ENCODE measurements at regions not wholly inside any gene's neighbourhood (a gene's known extent, or its start where the extent isn't known, plus 50 kb on each side); places are given as distances from the start of the nearest gene placed in this dataset.

DNA sequence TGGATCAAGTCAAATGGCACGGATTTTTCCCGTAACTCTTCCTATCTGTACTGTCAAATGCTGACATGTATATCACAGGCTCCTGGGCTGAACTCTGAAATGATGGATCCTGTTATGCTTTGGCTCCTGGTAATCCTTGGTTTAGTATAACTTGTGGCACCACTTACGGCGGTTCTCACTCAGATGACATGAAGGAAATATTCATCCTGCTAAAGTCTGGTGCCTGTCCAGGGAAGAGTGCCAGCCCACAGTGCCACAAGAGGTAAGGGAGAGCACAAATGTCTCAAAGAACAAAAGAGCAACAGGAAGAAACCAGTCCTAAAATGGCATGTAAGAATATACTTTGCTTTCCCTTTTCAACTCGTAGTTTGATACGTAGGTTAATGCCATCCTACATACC, 93.1 kb upstream of the TAB2 start:
- H3K9me3 ChIP-seq (ENCODE audit: low read depth, low read length), result no peaks in the 10 kb centered on the region
- no peak for DNase-seq (ENCODE audit: insufficient read length, low spot score, missing footprints)
- no peak overlapping the region for H3K27ac ChIP-seq (ENCODE audit: low read depth, low read length)
- H4K20me1 ChIP-seq (ENCODE audit: insufficient read depth, low read length), result no peaks in the 10 kb centered on the region
- no peak overlapping the region for H3K4me3 ChIP-seq (ENCODE audit: insufficient read depth, low read length)
- TF ChIP-seq, protein P1, sequence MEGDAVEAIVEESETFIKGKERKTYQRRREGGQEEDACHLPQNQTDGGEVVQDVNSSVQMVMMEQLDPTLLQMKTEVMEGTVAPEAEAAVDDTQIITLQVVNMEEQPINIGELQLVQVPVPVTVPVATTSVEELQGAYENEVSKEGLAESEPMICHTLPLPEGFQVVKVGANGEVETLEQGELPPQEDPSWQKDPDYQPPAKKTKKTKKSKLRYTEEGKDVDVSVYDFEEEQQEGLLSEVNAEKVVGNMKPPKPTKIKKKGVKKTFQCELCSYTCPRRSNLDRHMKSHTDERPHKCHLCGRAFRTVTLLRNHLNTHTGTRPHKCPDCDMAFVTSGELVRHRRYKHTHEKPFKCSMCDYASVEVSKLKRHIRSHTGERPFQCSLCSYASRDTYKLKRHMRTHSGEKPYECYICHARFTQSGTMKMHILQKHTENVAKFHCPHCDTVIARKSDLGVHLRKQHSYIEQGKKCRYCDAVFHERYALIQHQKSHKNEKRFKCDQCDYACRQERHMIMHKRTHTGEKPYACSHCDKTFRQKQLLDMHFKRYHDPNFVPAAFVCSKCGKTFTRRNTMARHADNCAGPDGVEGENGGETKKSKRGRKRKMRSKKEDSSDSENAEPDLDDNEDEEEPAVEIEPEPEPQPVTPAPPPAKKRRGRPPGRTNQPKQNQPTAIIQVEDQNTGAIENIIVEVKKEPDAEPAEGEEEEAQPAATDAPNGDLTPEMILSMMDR (IDR thresholded peaks at IDR 0.05; ENCODE audit: extremely low read depth, low read depth, low read length), result no peak
- no peak overlapping the region for H3K4me2 ChIP-seq (ENCODE audit: insufficient read depth, low read length)
- H3K36me3 ChIP-seq (ENCODE audit: insufficient read depth, low read length), result no peaks in the 10 kb centered on the region
- H2AFZ ChIP-seq (ENCODE audit: low read length), result no peak overlapping the region
- H3K27me3 ChIP-seq (ENCODE audit: insufficient read depth, low read length), result no peaks in the 10 kb centered on the region
- no peaks in the 10 kb centered on the region for H3K79me2 ChIP-seq (ENCODE audit: insufficient read depth, low read length)
- H3K4me1 ChIP-seq (ENCODE audit: insufficient read depth, low read length), result no peaks in the 10 kb centered on the region

DNA sequence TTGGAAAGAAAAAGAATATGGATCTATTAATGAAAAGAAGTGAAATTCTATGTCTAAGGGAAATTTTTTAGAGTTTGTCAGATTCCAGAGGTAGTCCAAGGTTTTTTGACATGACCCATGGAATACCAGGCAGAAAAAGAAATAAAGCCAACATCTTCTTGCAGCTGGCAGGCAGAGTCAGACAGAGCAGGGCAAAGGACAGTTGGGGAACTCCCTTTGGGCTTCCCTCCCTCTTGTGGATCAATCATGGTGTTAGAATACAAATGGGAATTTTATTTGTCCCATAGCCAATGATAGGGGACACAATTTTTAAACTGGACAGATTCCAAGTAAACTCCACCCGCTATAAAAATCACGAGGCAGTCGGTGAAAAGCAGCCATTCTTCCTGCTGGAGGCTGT, 92.1 kb upstream of the TAB2 start:
- no peaks in the 10 kb centered on the region for H3K79me2 ChIP-seq (ENCODE audit: insufficient read depth, low read length)
- TF ChIP-seq, protein P1 (IDR thresholded peaks at IDR 0.05; ENCODE audit: extremely low read depth, low read depth, low read length), result no peak
- H3K9me3 ChIP-seq (ENCODE audit: low read depth, low read length), result no peaks in the 10 kb centered on the region
- H3K4me3 ChIP-seq (ENCODE audit: insufficient read depth, low read length), result no peak overlapping the region
- no peak for DNase-seq (ENCODE audit: insufficient read length, low spot score, missing footprints)
- no peak overlapping the region for H3K4me2 ChIP-seq (ENCODE audit: insufficient read depth, low read length)
- no peaks in the 10 kb centered on the region for H3K27me3 ChIP-seq (ENCODE audit: insufficient read depth, low read length)
- H2AFZ ChIP-seq (ENCODE audit: low read length), result no peak overlapping the region
- H3K27ac ChIP-seq (ENCODE audit: low read depth, low read length), result no peak overlapping the region
- no peaks in the 10 kb centered on the region for H3K36me3 ChIP-seq (ENCODE audit: insufficient read depth, low read length)
- no peaks in the 10 kb centered on the region for H3K4me1 ChIP-seq (ENCODE audit: insufficient read depth, low read length)
- H4K20me1 ChIP-seq (ENCODE audit: insufficient read depth, low read length), result no peaks in the 10 kb centered on the region

DNA sequence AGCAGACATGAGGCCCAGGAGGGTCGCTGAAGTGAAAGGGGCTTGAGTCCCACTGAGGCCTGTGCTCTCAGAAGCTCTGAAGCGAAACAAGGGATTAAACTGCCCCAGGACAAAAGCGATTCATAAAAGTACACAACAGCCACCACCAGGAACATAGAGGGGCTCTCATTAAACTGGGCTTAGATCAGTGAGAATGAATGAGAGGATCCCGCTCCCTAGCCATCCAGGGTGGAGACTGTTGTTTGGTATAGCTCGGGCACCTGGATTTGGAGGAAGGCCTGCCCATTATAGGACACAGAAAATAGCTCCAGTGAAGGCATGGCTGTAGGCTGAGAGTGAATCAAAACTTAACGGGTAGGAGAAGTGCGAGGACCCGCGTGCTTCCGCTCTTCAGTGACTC, 91.6 kb upstream of the TAB2 start:
- H3K79me2 ChIP-seq (ENCODE audit: insufficient read depth, low read length), result no peaks in the 10 kb centered on the region
- H3K36me3 ChIP-seq (ENCODE audit: insufficient read depth, low read length), result no peaks in the 10 kb centered on the region
- no peaks in the 10 kb centered on the region for H3K27me3 ChIP-seq (ENCODE audit: insufficient read depth, low read length)
- no peaks in the 10 kb centered on the region for H4K20me1 ChIP-seq (ENCODE audit: insufficient read depth, low read length)
- H3K9me3 ChIP-seq (ENCODE audit: low read depth, low read length), result no peaks in the 10 kb centered on the region
- H3K4me2 ChIP-seq (ENCODE audit: insufficient read depth, low read length), result no peak overlapping the region
- no peak overlapping the region for H3K4me3 ChIP-seq (ENCODE audit: insufficient read depth, low read length)
- TF ChIP-seq, protein P1 (IDR thresholded peaks at IDR 0.05; ENCODE audit: extremely low read depth, low read depth, low read length), result no peak
- no peak for DNase-seq (ENCODE audit: insufficient read length, low spot score, missing footprints)
- H2AFZ ChIP-seq (ENCODE audit: low read length), result no peak overlapping the region
- H3K4me1 ChIP-seq (ENCODE audit: insufficient read depth, low read length), result no peaks in the 10 kb centered on the region
- no peak overlapping the region for H3K27ac ChIP-seq (ENCODE audit: low read depth, low read length)

DNA sequence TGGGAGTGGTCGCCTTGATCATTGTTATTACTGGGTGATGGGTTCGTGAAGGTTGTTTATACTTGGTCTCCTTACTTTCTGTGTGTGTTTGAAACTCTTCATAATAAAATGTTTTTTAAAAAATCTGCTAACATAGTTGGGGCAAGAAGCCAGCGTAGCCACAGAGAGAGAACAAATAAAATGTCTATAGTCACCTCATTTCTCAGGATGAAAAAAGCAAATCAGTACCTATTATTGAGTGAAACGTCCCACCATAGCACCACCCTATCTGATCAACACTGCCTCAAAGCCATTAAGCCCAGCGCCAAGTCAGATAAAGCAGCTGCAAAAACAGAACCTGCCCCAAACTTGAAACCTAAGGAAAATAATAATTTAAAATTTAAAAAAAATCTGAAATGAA, 89.7 kb upstream of the TAB2 start:
- no peak overlapping the region for H3K4me3 ChIP-seq (ENCODE audit: insufficient read depth, low read length)
- no peak for DNase-seq (ENCODE audit: insufficient read length, low spot score, missing footprints)
- no peaks in the 10 kb centered on the region for H3K79me2 ChIP-seq (ENCODE audit: insufficient read depth, low read length)
- H4K20me1 ChIP-seq (ENCODE audit: insufficient read depth, low read length), result no peaks in the 10 kb centered on the region
- H3K36me3 ChIP-seq (ENCODE audit: insufficient read depth, low read length), result no peaks in the 10 kb centered on the region
- no peaks in the 10 kb centered on the region for H3K9me3 ChIP-seq (ENCODE audit: low read depth, low read length)
- no peaks in the 10 kb centered on the region for H3K27me3 ChIP-seq (ENCODE audit: insufficient read depth, low read length)
- no peak overlapping the region for H3K27ac ChIP-seq (ENCODE audit: low read depth, low read length)
- no peak overlapping the region for H3K4me2 ChIP-seq (ENCODE audit: insufficient read depth, low read length)
- H3K4me1 ChIP-seq (ENCODE audit: insufficient read depth, low read length), result peaks cover 4% of the 10 kb centered on the region
- TF ChIP-seq, protein P1 (IDR thresholded peaks at IDR 0.05; ENCODE audit: extremely low read depth, low read depth, low read length), result no peak
- no peak overlapping the region for H2AFZ ChIP-seq (ENCODE audit: low read length)

Measured in osteoblast (primary cell).